ENCODE measurements at regions not wholly inside any gene's neighbourhood (a gene's known extent, or its start where the extent isn't known, plus 50 kb on each side); places are given as distances from the start of the nearest gene placed in this dataset.

- WGBS, 2 donors, result 29 to 51% methylated on average over 1 of the region's 1 CpG
- no peak overlapping the region for H3K27ac ChIP-seq
- no peaks in the 10 kb centered on the region for H3K36me3 ChIP-seq
- no peak overlapping the region for H3K4me3 ChIP-seq
- no peaks in the 10 kb centered on the region for H3K4me1 ChIP-seq
- ATAC-seq (no peak), DNase-seq (no peak)
- H3K9me3 ChIP-seq, result peaks cover 0 to 24% (median 2%) of the 10 kb centered on the region in 11 donors
- H3K27me3 ChIP-seq, result no peaks in the 10 kb centered on the region
- no peak for TF ChIP-seq CTCF (IDR thresholded peaks at IDR 0.05)
- intact Hi-C loops (cut with DNase I), result loop anchor here in 1 of 10 donors (1.0 kb wide), 1 partner anchor 42 kb away; no protein-coding TSS in a partner anchor
Observed at GRCh38 chr20:12610871-12611270, 397.9 kb upstream of the SPTLC3 start.

- DNase-seq (no peak), ATAC-seq (no peak)
- intact Hi-C loops (cut with DNase I), result no loop called here
- H3K27me3 ChIP-seq, result no peaks in the 10 kb centered on the region
- no peaks in the 10 kb centered on the region for H3K36me3 ChIP-seq
- H3K9me3 ChIP-seq, result peaks cover 0 to 39% (median 2%) of the 10 kb centered on the region in 11 donors
- H3K4me1 ChIP-seq, result no peaks in the 10 kb centered on the region
- H3K27ac ChIP-seq, result no peak overlapping the region
- H3K4me3 ChIP-seq, result no peak overlapping the region
- 88 to 92% methylated on average over 1 of the region's 1 CpG for WGBS, 2 donors
- no peak for TF ChIP-seq CTCF (IDR thresholded peaks at IDR 0.05)
Observed at GRCh38 chr20:12614764-12615163, 394.0 kb upstream of the SPTLC3 start.

GRCh38 chr20:12617076-12617475, 391.7 kb upstream of the SPTLC3 start:
- no peak overlapping the region for H3K27ac ChIP-seq
- H3K9me3 ChIP-seq, result peaks cover 0 to 30% (median 2%) of the 10 kb centered on the region in 11 donors
- ATAC-seq (no peak), DNase-seq (no peak)
- no peaks in the 10 kb centered on the region for H3K4me1 ChIP-seq
- WGBS, 2 donors, result 57 to 82% methylated on average over 5 of the region's 5 CpGs
- intact Hi-C loops (cut with DNase I), result no loop called here
- no peak overlapping the region for H3K4me3 ChIP-seq
- no peak for TF ChIP-seq CTCF (IDR thresholded peaks at IDR 0.05)
- no peaks in the 10 kb centered on the region for H3K27me3 ChIP-seq
- no peaks in the 10 kb centered on the region for H3K36me3 ChIP-seq

- Histone ChIP-seq H3K9me3 (peaks cover 0 to 14% (median 0%) of the 10 kb centered on the region in 11 donors), H3K4me3 (no peak overlapping the region), H3K27me3 (no peaks in the 10 kb centered on the region), H3K27ac (no peak overlapping the region), H3K4me1 (no peaks in the 10 kb centered on the region), H3K36me3 (no peaks in the 10 kb centered on the region)
- TF ChIP-seq CTCF (IDR thresholded peaks at IDR 0.05), result no peak
- intact Hi-C loops (cut with DNase I), result no loop called here
- 96 to 100% methylated on average over 1 of the region's 1 CpG for WGBS, 2 donors
- DNase-seq (no peak), ATAC-seq (no peak)
Observed at GRCh38 chr20:12623870-12624269, 384.9 kb upstream of the SPTLC3 start.

All from heart right ventricle (tissue), 16 donors.